ENCODE measurements at regions not wholly inside any gene's neighbourhood (a gene's known extent, or its start where the extent isn't known, plus 50 kb on each side); places are given as distances from the start of the nearest gene placed in this dataset.
"Not testable (repeated sequence)": the region's sequence is repeated elsewhere in the genome, so short reads cannot be mapped to it uniquely, and the experiment has no call there.

GRCh38 chr10:35778306-35778705, 136.2 kb upstream of the FZD8 start:
- peaks cover 0 to 3% (median 0%) of the 10 kb centered on the region in 3 donors for H3K27me3 Mint-ChIP-seq (ENCODE audit: low read depth in 3 of 3)
- peak overlapping the region in 1 of 7 donors; percentile 77 for H3K27ac Mint-ChIP-seq
- H3K27me3 ChIP-seq (ENCODE audit: control insufficient read depth in 2 of 2, insufficient read depth in 2 of 2, low read length in 2 of 2): no peaks in the 10 kb centered on the region
- intact Hi-C loops (cut with micrococcal nuclease): no loop called here
- no peak overlapping the region for H2AFZ ChIP-seq (ENCODE audit: insufficient read depth, low read depth, low read length, poor library complexity, severe bottlenecking)
- no peak for TF ChIP-seq CTCF (IDR thresholded peaks at IDR 0.05)
- no peak overlapping the region for H3K4me3 ChIP-seq (replicated peaks in 1 of 3; ENCODE audit: low read depth in 2 of 3, low read length in 3 of 3)
- no peaks in the 10 kb centered on the region for H3K36me3 ChIP-seq (replicated peaks in 1 of 2; ENCODE audit: control insufficient read depth in 1 of 2, insufficient read depth in 2 of 2, low read length in 2 of 2)
- no peak overlapping the region for H3K27ac ChIP-seq (ENCODE audit: low read depth in 1 of 2, low read length in 2 of 2)
- peaks cover 4 to 5% of the 10 kb centered on the region in 2 donors for H3K4me1 ChIP-seq (ENCODE audit: control insufficient read depth in 1 of 2, insufficient read depth in 2 of 2, low read length in 2 of 2)
- H3K4me1 Mint-ChIP-seq: peaks cover 7% of the 10 kb centered on the region
- H3K4me2 ChIP-seq (replicated peaks; ENCODE audit: extremely low read depth, low read length, poor library complexity, severe bottlenecking): no peak overlapping the region
- 0% methylated on average over 4 of the region's 6 CpGs for WGBS (ENCODE audit: insufficient coverage)
- no peaks in the 10 kb centered on the region for H3K79me2 ChIP-seq (ENCODE audit: insufficient read depth, low read length)
- peaks cover 0 to 12% (median 0%) of the 10 kb centered on the region in 7 donors for H3K9me3 Mint-ChIP-seq
- H4K20me1 ChIP-seq (ENCODE audit: insufficient read depth, low read length): no peaks in the 10 kb centered on the region
- no peaks in the 10 kb centered on the region for H3K36me3 Mint-ChIP-seq
- no peak overlapping the region for H3K4me3 Mint-ChIP-seq
- no peaks in the 10 kb centered on the region for H3K9me3 ChIP-seq (replicated peaks in 1 of 2; ENCODE audit: control insufficient read depth in 1 of 2, insufficient read depth in 1 of 2, low read length in 2 of 2)
- H3K9ac ChIP-seq (ENCODE audit: insufficient read depth, low read length, poor library complexity, severe bottlenecking): no peak overlapping the region
- no peak for DNase-seq

GRCh38 chr10:35776557-35776956, 134.5 kb upstream of the FZD8 start:
- H3K36me3 Mint-ChIP-seq; H3K4me1 Mint-ChIP-seq; intact Hi-C loops (cut with micrococcal nuclease); H3K27me3 Mint-ChIP-seq (ENCODE audit: low read depth in 3 of 3); H3K4me3 ChIP-seq (replicated peaks in 1 of 3; ENCODE audit: low read depth in 2 of 3, low read length in 3 of 3); H3K9me3 ChIP-seq (replicated peaks in 1 of 2; ENCODE audit: control insufficient read depth in 1 of 2, insufficient read depth in 1 of 2, low read length in 2 of 2); H3K36me3 ChIP-seq (replicated peaks in 1 of 2; ENCODE audit: control insufficient read depth in 1 of 2, insufficient read depth in 2 of 2, low read length in 2 of 2); H3K4me1 ChIP-seq (ENCODE audit: control insufficient read depth in 1 of 2, insufficient read depth in 2 of 2, low read length in 2 of 2); H3K4me3 Mint-ChIP-seq; H4K20me1 ChIP-seq (ENCODE audit: insufficient read depth, low read length); H3K4me2 ChIP-seq (replicated peaks; ENCODE audit: extremely low read depth, low read length, poor library complexity, severe bottlenecking); DNase-seq; H3K27me3 ChIP-seq (ENCODE audit: control insufficient read depth in 2 of 2, insufficient read depth in 2 of 2, low read length in 2 of 2); H3K79me2 ChIP-seq (ENCODE audit: insufficient read depth, low read length); H3K27ac Mint-ChIP-seq; H2AFZ ChIP-seq (ENCODE audit: insufficient read depth, low read depth, low read length, poor library complexity, severe bottlenecking); H3K9ac ChIP-seq (ENCODE audit: insufficient read depth, low read length, poor library complexity, severe bottlenecking); H3K27ac ChIP-seq (ENCODE audit: low read depth in 1 of 2, low read length in 2 of 2): not testable (repeated sequence)
- H3K9me3 Mint-ChIP-seq: peaks cover 0 to 17% (median 0%) of the 10 kb centered on the region in 7 donors
